NOMO-1 treated with dmso at 0.1 percent for 144 hours (cell line): ENCODE measurements at regions not wholly inside any gene's neighbourhood (a gene's known extent, or its start where the extent isn't known, plus 50 kb on each side); places are given as distances from the start of the nearest gene placed in this dataset.
A peak's percentile ranks its signal among the peaks of the same experiment; 100 is the strongest.

Experiments used
- DNase-seq: peaks from one replicate; lab custom pipeline; 2025; ENCODE audit not compliant: unreplicated experiment; lab: John Stamatoyannopoulos, UW

DNA sequence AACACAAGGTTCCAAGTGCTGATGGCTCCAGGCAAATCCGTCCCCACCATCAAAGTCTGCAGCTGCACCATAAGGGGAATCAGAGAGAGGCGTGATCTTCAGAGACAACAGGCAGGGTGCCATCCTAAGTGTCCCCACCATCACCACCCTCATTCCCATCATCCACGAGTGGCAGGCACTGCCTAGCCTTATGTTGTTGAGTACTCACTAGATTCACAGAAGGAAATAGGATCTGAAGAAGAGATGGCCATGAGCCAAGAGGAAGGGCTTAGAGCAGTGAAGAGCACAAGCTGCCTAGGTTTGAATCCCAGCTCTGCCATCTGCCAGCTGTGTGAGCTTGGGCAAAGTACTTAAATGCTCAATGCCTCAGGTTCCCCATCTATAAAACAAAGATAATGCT, 207.3 kb upstream of the CSF3R start:
- DNase-seq, result no peak

DNA sequence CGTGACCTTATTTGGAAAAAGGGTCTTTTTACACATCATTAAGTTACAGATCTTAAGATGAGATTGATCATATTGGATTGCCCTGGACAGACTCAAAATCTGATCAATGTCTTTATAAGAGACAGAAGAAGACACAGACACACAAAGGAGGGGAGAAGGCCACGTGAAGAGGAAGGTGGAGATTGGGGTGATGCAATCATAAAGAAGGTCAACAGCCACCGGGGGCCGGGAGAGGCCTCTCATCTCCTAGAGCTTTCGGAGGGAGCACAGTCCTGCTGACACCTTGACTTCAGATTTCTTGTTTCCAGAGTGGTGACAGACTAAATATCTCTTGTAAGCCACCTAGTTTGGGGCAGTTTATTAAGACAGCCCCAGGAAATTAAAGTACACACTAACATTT, 204.6 kb upstream of the CSF3R start:
- DNase-seq, result no peak

DNA sequence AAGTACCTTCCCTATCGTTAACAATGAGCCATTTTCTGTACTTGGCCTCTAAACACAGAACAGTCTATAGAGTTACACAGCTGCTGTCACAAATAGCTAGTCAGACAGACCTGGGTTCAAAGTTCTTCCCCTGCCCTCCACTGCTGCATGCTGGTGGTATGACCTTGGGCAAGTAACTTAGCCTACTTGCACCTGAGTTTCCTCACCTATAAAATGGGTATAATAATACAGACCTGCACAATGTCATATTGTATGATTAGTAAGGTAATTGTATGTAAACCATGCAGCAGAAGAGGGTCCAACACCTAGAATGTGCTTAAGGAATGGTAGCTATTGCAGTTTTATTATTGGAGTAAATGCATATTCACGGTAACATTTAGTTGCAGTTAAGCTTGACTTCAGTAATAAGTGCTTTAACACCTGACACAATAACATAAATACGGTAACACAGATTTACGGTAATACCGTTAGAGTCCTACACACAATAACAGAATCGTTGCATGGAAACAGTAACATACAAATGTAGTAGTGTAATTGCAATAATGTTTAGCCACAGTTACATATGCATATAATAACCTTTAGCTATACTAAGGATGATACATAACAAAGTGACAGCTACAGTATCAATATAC, 193.3 kb upstream of the CSF3R start:
- no peak for DNase-seq

DNA sequence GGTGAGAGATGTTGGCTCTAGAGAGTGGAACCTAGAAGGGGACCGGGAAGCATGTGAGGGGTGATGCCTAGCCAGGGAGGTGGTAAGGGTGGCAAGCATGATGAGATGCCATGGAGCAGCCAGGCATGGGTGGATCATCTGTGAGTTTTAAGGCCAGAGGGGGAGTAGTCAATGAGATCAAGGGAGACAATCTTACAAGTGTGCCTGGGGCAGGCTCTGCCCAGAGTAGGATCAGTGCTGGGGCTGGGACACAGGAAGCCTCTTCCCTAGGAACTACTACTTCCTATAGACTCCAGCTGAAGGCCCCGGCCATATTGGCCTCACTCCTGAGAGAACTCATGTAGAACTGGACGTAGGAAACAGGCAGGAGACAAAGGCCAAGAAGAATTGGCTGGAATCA, 192.4 kb upstream of the CSF3R start:
- no peak for DNase-seq

DNA sequence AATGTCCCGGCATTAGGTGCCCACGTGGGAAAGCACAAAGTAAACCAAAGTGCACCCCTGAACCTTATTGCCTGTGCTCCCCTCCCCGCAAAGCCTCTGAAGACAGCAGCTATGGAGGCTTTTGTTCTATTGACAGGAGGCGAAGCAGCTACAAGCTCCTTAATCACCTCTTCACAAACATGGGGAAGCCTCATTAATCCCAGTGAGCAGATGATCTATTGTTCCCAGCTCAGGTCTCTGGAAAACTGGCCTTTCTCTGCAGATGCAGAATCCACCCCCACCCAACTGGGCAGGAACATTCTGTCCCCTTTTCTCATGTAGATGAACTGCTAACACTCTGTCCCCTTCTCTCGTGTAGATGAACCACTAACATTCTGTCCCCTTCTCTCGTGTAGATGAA, 190.5 kb upstream of the CSF3R start:
- no peak for DNase-seq

DNA sequence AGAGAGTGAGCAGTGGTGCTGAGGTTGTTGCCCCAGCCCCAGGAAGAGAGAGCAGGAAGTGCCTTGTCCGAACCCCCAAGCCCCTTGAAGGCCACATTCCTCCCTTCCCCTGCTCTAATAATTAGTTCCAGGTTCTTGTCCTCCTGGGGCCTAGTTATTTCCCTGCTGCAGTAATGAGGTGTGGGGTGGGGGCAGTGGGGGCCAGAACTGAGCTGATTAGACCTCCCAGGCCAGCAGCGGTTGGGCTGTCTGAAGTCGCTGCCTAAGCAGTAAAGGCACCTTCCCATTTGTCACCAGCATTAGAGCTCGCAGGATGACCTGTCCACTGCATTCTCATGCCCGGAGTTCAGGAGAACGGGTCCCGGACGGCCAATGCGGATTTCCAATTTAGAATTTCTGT, 186.5 kb upstream of the CSF3R start:
- DNase-seq, result no peak

DNA sequence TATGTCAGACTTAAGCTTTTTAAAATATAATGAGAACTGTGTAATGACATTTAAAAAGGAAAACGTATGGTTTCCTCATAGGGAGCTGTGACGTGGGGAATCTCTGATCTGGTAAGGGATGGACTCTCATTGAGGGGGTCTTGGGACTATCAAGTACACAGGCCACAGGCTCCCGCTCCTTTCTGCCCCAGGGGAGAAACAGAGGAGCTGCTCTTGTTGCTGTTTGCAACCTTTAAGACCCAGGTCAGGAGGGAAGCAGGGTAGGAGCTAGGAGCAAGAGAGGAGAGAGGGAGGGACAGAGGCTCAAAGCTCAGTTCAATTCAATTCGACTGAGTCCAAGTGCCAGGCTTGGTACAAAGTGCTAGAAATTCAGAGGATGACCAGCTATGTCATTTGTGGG, 185.1 kb upstream of the CSF3R start:
- DNase-seq, result no peak

DNA sequence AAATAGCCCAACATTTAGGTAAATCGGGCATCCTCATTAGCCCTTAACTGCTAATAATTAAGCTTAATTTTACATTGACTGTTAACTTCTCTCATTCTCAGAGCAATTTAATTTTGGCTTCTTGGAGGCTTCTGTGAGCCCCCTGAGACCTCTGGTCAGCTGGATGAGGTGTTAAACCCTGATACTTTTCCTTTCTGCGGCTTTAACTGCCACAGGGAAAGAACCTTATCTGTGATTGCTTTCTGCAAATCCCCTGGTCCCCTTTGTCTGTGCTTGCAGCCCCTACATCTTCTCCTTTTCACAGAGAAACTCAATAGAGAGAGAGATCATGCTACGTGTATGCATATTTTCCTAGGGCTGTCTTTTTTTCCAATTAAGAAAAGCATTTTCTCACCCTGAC, 184.5 kb upstream of the CSF3R start:
- no peak for DNase-seq

DNA sequence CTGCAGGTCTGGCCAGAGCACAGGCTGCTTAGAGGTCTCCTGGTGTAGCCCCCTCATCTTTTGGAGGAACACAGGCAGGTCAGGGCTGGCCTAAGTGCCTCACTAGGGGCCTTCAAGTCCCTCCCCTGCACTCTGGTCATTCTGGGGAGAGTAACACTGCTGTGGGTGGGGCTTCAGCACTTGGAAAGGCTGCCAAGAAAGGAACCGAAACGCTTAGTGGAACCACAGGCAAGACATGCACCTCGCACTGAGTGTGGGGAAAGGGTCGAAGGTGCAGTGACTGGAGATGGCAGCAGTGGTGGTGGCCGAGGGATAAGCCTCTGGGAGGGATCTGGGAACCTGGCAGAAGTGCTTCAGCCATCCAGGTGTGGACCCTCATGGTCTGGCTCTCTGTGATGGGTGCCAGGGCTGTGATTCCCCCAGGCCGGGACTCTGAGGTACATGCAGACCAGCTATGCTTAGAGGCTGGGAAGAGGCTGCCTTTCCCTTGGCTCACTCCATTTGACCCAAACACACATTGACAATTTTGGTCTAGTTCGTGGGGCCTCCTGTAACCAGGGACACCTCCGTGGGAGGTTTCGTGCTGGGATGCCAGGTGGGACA, 182.9 kb upstream of the CSF3R start:
- no peak for DNase-seq

DNA sequence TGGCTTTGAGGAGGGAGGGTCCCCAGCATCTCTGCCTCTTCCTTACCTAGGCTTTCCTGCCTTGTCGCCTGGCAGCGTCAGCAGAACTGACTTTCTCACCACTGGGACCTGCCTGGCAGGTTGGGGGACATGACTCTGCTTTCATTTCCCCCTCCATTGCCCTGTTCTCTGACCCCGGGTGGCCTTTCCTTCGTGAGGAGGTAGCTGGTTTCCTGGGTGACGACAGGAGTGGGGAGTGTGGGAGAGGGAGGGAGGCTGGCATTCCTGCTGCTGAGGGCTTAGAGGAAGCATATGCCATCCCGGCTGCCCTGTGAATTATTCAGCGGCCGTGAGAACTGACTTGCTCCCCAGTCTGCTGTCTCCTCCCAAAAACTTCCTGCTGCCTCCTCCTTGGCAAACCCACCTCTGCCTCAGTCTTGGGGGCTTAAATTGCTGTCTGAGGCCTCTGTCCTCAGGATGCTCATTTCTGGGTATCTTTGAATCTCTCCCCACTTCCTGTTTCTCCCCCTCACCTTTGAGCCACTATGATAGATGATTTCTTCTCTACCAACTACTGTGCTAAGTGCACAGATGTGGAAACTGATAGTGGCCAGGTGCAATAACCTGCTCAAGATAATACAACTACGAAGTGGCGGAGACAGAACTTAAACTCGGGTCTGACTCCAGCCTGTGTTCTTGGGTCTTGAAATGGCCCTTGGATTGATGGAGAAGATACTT, 182.0 kb upstream of the CSF3R start:
- no peak for DNase-seq

DNA sequence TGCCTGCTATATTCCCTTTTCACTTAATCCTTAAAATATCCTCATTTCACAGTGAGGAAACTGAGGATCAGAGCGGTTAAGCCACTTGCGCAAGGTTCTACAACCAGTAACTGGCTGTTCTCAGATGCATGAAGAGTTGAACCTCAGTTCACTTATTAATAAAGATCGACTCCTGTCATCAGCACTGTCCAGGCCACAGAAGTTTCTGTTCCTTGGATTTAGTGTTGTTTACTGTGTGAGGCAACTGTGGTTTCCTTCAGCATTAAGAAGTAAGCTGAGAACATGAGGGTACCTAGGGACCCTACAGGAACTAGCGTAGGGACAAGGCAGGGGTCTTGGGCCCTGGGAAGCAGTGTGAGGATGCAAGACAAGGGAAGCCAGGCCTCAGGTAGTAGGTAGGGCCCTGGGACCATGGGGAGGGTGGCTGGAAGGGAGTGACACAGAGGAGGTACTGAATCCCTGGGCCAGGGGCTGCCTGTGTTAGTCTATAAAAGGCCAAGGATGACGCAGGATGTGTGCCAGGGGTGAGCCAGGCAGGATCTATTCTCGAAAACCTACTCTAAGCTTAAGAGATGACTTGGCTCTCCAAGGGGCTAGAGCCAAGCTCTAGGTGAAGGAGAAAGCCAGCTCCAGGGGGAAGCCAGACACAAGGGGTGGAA, 181.2 kb upstream of the CSF3R start:
- peak; percentile 28 for DNase-seq

DNA sequence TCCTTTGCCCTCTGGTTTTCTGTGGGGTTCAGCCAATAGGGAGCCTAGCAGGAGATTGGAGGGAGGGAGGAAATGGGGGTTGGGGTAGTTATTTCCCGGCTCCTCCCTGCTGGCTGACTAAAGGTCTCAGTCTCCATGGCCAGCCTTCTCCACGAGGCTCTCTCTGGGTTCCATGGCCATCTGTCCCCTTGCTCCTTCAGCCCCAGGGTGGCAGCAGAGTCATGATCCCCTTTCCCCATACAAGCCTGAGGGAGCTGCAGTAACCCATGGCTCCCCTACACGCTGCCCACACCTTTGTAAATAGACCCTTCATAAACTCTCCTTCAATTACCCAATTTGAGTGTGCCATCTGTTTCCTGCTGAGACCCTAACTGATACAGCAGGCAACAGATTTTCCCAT, 176.1 kb upstream of the CSF3R start:
- DNase-seq, result no peak

DNA sequence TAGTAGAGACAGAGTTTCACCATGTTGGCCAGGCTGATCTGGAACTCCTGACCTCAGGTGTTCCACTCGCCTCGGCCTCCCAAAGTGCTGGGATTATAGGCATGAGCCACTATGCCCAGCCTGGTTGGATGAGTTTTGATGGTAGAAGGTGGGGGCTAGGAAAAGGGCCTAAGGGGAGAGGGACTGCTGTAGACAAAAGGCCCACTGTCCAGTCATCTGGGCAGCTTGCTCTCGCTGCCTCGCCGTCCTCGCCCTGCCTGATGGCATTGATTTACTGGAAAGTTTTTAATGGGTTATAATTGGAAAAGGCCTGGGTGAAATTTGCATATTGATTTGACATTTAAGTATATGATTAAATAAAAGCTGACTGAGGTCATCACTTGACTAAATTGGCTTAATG, 175.1 kb upstream of the CSF3R start:
- no peak for DNase-seq

DNA sequence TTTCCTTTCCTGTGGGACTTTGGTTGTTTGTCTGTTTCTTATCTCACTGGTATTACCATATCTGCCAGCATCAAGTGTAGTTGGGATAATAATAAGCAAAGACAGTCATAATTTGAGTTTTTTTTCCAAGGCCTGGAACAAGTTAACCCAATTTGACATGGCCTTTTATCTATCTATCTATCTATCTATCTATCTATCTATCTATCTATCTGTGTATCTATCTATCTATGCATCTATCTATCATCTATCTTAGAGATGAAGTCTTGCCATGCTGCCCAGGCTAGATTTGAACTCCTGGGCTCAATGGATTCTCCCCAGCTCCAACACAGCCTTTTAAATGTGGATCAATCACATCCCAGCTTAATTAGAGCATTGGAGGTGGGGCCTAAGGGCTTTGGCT, 174.1 kb upstream of the CSF3R start:
- no peak for DNase-seq

DNA sequence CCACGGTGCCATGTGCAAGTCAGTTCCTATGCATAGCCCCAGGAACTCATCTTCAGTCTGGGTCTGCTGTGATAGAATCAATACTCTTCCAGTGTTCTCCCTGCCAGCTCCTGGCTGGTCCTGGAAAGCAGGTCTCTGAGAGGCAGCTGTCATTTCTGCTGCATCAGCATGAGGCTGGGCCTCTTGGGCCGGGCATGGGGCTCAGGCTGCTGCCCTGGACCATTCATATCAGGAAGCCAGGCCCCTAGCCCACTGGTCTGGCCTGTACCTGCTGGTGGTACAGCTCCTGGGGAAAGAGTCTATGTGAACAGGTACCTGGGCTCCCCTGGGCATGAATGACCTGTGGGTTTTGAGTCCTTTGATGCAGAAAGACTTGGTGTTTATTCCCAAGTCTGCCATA, 173.6 kb upstream of the CSF3R start:
- DNase-seq, result no peak

DNA sequence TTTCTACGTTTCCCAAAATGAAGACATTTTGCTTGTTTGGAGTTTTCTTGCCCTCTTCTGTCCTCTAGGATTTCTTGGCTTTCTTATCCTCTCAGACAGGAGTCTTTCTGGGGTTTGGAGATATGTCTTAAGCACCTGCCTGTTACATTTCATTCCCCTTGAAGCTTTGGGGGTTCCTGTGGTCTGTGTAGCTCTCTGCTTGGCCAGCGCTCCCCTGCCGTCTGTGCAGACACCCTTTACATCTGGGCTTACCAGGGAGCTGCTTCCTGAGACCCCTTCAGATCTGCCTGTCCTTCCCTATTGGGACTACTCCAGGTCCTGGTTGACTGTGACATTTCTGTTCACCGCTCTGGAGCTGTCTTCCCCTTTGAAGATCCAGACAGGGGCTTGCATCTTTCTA, 171.9 kb upstream of the CSF3R start:
- DNase-seq, result no peak

DNA sequence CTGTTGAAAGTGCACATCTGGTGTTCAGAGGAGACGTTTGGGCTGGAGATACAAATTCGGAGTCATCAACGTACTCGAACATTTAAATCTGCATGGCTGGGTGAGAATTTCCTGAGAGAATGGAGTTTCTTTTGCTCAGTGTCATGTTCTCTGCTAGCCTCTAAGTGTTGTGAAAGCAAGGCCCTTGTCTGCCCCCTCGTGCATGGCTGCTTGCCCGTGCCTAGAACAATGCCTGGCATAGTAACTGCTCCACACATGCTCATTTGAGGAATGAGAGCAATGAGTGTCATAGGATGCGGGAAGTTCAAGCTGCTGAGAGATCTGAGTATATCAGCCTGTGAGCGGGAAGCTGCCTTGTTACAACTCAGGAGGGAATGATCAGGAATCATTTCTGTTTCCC, 171.1 kb upstream of the CSF3R start:
- DNase-seq, result no peak

DNA sequence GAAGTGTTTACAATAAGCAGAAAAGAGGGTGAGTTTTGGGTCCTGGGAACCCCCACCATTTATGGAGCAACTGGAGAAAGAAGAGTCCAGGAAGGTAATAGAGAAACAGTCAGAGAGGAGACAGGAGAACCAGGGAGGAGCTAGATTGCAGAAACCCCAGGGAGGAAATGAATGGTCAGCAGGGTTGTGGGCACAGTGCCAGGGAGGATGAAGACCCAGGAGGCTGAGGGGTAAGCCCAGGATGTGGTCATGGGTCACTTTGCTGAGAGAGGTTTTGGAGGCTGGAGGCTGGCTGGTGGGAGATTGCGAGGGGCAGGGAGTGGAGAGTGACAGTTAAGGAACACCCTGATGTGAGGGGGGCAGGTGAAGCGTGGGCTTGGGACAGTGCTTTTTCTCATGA, 169.9 kb upstream of the CSF3R start:
- DNase-seq, result no peak

DNA sequence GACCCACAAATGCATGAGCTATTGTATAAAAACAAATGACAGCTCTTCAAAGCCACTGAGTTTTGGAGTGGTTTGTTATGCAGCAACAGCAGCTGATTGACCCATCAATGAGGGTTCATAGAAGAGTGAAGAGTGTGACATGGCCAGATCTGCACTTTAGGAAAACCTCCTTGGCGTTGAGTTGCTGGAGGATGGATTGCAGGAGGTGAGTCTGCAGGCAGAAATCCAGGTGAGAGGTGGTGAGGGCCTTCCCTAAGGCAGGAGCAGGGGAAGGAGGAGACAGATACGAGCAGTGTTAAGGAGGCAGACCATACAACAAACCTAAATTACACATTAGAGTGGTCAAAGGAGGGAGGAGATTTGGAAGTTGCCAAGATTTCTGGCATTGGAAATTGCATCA, 169.3 kb upstream of the CSF3R start:
- DNase-seq, result no peak

DNA sequence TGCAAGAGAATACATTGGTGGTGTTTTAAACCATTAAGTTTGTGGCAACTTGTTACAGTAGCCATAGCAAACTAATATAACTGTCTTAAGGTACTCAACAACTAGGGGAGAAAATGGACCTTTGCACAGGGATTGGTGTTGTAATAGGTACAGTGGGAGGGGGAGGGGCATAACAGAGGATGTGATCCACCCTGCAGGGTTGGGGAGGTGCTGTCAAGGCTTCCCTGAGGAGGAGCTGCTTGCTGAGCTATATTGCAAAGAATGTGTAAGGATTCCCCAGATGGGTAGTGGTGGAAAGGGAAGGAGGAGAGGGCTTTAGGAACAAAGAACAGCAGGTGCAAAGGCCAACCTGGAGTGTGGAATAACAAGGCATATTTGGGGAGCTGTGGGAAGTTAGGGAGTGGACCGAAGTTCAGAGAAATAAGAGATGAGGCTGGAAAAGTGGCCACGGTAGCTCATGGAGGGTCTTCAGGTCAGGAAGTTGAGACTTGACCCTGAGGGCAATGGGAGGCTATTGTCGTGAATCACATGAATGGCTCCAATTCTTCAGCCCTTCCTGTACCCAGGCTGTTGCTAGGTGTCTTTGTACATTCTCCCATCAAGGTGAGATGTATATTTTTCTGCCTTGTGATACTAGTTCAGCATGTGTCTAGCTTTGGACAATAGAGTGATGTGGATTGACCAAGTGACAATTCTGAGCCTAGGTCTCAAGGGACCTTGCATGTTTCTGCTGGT, 168.6 kb upstream of the CSF3R start:
- no peak for DNase-seq

DNA sequence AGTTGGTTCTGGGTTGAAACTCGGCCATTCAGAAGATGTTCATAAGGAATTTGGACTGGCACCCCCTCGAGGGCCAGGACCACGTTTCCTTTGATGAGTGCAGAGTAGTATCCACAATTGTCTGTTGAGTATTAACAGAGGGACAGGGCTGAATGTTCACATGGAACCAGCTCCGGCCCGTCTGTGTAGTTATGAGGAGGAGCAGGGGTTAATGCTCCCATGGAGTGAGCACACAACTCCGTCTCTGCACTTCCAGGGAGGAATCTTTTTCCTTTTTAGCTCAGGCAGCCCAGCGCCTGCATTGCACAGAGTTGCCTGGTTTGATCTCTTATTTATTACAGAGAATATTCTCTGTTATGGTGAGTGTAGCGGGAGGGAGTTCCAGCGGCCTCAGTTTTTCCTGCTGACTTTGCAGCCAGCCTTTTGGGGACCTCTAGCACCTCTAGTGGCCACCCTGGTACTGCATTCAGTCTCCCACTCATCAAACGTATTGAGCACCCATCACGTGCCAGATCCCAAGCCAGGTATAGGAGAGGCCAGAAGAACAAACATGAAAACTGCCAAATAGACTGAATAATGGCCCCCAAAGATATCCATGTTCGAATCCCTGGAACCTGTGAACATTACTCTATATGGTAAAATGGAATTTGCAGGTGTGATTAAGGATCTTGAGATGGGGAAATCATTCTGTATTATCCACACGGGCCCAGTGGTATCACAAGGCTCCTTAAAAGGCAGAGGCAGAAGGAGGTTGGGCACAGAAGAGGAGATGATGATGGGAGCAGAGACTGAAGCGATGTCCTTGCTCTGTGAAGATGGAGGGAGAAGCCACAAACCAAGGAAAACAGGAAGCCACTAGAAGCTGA, 167.7 kb upstream of the CSF3R start:
- DNase-seq, result peak; percentile 17
